ENCODE measurements at regions not wholly inside any gene's neighbourhood (a gene's known extent, or its start where the extent isn't known, plus 50 kb on each side); places are given as distances from the start of the nearest gene placed in this dataset.
"Not testable (repeated sequence)": the region's sequence is repeated elsewhere in the genome, so short reads cannot be mapped to it uniquely, and the experiment has no call there.

DNA sequence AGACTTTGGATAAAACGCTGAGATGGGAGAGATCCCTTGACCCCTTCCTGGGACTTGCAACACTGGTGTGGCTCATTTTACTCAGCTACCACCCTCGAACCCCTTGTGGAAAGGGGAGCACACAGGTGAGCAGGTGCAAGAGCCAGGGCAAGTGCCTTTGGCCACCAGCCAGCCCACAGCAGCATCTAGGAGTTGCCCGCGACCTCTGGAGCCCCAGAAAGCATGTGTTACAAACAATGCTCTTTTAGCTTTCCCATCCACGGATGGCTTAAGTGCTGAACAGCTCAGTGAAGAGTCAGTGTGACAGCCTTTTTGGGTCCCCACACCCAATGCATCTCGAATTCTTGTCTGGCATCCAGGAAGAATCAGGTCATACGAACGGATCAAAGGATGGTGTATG, 197.8 kb downstream of the MEMO1 start:
- no peak for DNase-seq (ENCODE audit: low spot score)

DNA sequence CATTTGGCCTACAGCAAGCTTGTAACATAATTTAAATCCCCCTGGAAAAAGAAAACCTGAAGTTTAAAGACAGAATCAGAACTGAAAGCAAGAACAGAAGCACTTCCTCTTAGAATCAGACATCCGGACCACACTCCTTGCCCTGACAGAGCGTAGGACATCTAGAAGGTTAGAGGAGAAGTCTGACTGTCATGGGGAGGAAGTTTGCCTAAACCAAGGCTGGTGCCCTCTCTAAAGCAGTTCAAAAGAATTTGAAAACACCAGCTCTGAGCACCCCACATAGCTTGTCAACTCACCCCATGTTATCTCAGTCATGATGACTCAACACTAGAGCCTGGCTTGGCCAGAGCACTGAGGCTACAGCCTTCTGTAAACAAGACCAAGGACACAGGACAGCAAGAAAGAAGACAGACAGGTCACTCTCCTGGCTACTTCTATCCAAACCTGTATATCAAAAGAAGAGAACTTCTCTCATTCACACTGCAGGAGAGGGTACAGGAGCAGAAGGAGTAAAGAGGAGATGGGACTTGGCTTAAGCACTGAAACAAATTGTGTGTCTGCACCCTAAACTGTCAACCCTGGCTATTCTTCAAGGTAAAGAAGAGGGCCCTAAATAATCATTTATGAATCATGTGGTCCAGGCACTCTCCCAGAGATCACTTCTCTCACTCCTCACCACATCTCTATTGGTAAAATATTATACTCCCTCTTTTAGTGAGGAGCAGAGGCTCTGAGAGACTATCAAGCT, 198.6 kb downstream of the MEMO1 start:
- DNase-seq (ENCODE audit: low spot score): peak; percentile 26

DNA sequence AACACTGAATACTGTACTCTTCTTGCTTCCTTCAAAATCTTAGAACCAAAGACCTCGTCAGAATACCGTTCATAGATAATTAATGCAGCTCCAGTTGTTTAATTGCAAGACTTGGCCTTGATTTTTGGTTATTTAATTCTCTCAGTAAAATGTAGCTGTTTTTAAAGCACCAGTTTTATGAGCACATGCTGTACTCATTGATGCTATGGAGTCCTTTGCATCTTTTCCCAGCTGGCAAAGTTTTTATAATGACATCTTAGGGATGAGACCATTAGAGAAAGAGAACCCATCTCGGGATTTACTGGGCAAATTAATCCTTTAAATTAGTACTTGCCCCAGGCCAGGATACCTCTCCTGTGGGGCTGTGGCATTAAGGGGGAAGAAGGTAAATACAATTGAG, 199.3 kb downstream of the MEMO1 start:
- no peak for DNase-seq (ENCODE audit: low spot score)

DNA sequence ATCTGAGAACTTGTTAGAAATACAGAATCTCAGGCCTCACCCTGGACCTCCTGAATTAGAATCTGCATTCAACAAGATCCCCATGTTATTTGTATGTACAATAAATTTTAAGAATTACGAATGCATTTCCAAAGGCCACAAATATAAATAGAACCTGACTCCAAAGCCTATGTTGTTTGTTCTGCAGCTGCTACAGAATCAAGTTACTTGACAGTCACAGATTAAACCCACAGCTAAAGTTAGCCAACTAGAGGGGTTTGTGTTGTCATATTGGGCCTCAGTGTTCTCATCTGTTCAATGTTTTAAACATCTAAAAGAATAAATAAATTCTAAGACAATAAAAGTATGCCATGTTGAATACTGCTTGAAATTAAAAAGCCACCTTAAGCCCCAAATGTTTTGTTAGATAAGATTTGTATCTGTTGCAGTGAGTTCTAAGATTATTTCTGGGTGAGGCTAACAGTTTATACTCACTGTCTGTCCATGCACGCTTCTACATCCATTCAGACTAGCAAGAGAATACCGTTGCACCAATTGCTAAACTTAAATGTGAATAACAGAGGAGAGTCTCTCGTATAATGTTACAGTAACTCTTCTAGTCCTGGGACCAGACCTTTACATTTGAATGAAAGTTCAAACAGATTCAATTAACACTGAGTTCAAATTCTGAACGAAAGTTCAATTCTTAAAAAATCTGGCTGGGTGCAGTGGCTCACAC, 200.4 kb downstream of the MEMO1 start:
- no peak for DNase-seq (ENCODE audit: low spot score)

DNA sequence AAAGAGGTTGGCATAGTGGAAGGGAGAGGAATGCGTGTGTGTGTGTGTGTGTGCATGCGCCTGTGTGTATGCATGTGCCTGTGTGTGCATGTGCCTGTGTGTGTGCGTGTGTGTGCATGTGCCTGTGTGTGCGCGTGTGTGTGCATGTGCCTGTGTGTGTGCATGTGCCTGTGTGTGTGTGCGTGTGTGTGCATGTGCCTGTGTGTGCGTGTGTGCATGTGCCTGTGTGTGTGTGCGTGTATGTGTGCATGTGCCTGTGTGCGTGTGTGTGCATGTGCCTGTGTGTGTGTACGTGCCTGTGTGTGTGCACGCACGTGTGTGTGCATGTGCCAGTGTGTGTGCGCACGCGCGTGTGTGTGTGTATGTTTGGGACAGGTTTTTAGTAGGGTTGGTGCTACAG, 205.1 kb downstream of the MEMO1 start:
- no peak for DNase-seq (ENCODE audit: low spot score)

DNA sequence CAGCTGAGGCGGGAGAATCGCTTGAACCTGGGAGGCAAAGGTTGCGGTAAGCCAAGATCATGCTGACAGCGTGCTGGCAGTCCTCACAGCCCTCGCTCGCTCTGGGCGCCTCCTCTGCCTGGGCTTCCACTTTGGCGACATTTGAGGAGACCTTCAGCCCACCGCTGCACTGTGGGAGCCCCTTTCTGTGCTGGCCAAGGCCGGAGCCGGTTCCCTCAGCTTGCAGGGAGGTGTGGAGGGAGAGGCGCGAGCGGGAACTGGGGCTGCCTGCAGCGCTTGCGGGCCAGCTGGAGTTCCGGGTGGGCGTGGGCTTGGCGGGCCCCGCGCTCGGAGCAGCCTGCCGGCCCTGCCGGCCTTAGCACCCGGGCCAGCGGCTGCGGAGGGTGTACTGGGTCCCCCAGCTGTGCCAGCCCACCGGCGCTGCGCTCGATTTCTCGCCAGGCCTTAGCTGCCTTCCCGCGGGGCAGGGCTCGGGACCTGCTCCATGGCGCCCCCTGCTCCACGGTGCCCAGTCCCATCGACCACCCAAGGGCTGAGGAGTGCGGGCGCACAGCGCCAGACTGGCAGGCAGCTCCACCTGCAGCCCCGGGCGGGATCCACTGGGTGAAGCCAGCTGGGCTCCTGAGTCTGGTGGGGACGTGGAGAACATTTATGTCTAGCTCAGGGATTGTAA, 207.2 kb downstream of the MEMO1 start:
- DNase-seq (ENCODE audit: low spot score): not testable (repeated sequence)

DNA sequence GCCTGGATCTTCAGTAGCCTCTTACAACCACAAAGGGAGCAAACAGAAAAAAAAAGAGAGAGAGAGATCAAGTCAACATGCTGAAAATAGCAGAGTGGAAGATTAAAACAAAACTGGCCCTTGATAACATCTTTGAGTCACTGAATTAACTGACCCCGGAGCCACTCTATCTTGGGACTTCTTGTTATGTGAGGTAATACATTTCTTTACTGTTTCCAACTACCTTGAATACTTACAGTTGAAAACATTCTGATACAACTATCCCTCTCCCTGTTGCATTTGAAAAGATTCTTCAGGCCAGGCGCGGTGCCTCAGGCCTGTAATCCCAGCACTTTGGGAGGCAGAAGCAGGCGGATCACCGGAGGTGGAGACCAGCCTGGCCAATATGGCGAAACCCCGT, 208.1 kb downstream of the MEMO1 start:
- DNase-seq (ENCODE audit: low spot score): no peak

DNA sequence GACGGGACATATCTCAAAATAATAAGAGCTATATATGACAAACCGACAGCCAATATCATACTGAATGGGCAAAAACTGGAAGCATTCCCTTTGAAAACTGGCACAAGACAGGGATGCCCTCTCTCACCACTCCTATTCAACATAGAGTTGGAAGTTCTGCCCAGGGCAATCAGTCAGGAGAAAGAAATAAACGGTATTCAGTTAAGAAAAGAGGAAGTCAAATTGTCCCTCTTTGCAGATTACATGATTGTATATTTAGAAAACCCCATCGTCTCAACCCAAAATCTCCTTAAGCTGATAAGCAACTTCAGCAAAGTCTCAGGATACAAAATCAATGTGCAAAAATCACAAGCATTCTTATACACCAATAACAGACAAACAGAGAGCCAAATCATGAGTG, 211.5 kb downstream of the MEMO1 start:
- not testable (repeated sequence) for DNase-seq (ENCODE audit: low spot score)

DNA sequence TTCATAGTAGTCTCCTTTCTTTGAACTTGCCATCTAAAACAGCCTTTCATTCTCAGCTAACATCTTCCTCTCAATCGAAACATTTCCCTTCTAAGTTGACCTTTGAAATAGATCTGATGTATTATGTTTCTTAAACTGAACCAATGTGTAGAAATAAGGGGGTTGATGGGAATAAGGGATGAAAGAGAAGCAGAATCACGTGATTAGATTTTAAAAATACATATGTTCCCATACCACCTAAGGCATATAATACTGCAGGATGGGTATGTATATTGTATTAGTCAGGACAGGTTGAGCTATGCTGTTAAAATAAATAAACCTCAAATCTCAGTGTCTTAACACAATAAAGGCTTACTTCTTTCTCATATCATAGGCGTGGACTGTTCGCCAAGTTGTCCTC, 207.5 kb upstream of the SRD5A2 start:
- DNase-seq (ENCODE audit: low spot score): no peak

DNA sequence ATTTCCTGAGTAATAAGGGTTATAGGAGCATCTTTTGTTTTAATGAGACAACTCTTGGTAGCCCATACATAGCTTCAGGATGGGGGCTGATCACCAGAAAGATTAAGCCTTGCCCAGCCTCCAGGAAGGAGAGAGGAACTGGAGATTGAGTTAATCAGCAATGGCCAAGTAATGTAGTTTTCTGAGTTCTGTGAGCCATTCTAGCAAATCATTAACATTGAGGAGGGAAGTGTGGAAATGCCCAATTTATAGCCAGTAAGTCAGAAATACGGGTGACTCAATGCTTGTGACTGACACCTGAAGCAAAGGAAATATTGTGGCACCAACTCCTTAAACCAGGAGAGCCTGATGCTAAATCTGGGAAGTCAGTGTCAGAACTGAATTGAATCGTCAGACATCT, 205.1 kb upstream of the SRD5A2 start:
- DNase-seq (ENCODE audit: low spot score): no peak

DNA sequence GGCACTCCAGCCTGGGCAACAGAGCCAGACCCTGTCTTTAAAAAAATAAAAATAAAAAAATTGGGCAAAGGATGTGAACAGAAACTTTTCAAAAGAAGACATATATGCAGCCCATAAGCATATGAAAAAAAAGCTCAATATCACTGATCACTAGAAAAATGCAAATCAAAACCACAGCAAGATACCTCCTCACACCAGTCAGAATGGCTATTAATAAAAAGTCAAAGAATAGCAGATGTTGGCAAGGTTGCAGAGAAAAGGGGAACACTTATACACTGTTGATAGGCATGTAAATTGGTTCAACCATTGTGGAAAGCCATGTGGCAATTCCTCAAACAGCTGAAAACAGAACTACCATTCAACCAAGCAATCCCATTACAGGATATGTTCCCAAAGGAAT, 204.1 kb upstream of the SRD5A2 start:
- no peak for DNase-seq (ENCODE audit: low spot score)

DNA sequence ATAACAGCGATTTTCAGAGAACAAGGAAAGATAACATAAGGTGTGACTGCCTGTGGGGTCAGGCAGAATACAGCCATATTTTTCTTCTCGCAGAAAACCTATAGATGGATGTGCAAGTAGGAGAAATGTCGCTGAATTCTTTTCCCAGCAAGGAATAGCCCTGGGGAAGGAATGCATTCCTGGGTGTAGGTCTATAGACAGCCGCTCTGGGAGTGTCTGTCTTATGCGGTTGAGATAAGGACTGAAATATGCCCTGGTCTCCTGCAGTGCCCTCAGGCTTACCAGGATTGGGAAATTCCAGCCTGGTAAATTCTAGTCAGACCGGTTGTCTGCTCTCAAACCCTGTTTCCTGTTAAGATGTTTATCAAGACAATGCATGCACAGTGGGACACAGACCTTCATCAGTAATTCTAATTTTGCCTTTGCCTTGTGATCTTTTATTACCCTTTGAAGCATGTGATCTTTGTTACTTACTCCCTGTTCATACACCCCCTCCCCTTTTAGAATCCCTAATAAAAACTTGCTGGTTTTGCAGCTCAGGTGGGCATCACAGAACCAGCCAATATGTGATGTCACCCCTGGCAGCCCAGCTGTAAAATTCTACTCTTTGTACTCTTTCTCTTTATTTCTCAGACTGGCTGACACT, 202.8 kb upstream of the SRD5A2 start:
- DNase-seq (ENCODE audit: low spot score): not testable (repeated sequence)

DNA sequence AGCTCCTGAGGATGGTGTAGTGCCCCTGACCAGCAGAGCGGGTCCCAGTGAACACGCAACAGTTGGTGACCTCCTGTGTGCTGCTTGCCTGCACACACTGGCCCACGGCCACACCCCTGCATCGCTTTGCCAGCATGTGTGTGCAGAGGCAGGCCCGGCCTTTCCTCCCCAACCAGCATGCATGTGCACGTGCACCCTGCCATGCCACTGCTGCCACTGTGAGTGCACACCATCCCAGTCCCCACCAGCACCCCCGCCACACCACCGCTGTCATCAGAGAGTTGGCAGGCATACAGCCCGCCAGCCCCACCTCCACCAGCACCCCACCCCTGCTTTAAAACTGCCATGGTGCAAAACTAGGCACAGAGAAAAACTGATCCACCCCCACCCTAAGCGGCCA, 197.4 kb upstream of the SRD5A2 start:
- DNase-seq (ENCODE audit: low spot score): no peak

DNA sequence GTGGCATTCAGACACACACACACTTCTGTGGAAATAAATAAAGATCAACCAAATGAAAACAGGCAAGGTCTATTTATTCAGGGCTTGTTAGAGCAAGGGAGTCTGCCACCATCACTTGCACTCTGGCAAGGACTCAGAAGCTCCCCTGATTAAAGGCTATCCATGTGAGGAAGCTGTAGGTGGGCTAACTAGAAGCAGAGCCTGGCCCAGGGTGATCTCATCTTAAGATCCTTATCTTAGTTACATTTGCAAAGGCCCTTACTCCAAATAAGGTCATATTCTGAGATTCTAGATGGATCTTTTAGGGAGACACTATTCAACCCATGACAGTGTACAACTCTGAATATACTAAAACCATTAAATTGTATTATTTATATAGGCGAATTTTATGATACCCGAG, 190.0 kb upstream of the SRD5A2 start:
- no peak for DNase-seq (ENCODE audit: low spot score)

DNA sequence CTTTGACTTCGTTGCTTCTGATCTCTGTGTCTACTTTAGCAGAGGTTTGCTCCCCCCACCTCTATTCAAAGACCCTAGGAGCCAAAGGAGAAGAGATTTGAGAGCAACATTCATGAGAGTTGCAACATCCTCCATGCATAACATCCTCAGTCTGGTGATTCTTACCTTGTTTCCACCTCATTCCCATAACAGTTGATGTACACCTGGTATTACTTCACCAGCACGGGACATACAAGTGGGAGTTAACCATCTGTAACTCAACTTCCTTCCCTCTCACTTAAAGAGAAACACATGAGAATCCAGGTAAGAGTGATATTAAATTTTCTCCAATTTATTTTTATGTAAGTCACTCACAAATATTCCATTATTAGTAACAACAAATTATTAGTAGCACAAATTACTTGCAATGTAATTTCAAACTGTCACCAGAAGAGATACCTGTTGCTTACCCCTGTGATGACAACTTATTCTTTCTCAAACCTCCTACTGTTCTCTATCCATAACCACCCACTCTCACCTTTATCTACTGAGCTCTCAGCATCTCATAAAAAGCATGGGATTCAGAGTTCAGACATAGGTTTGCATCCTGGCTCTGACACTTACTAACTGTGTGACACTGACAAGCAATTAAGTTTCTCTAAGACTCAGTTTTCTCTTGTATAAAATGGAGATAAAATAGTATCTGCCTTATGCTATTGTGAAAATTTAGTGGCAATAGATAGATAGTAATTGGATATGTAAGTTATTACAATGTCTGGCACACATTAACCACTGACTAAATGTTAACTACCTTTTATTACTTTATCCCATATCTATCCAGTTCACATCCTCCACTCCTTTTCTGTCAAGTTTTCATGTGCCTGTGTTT, 184.6 kb upstream of the SRD5A2 start:
- no peak for DNase-seq (ENCODE audit: low spot score)

DNA sequence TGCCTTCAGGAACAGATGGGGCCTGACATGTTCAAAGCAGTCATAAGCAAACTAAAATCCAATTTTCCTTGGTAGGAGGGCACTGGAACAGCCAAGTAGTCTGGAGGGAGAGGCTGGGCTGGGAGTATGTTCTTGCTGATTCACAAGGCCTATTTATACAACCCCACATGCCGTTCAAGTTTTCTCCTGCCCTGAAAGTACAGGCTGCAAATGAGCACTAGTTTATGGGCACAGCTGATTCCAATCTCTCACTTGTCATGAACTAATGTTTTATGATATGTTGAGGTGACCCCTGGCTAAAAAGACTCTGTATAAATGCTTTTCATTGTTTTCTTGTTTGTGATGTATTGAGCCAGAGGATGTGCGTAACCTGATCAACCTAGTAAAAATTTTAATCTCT, 183.4 kb upstream of the SRD5A2 start:
- no peak for DNase-seq (ENCODE audit: low spot score)

DNA sequence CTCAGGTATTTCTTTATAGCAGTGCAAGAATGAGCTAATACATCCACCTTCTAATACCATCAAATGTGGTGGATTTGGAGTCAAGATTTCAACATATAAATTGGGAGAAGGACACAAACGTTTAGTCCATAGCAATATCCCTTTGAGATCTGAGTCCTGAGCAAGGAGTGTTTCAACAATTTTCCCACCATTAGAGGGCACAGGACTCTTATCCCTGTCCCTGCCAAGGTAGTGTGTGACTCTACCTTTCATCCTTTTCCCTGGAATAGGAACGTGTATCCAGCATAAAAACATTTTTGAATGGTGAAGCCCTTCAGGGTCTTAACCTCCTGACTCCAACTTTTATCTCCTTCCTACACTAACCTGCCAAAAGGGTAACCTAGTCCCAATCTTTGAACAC, 181.3 kb upstream of the SRD5A2 start:
- no peak for DNase-seq (ENCODE audit: low spot score)

DNA sequence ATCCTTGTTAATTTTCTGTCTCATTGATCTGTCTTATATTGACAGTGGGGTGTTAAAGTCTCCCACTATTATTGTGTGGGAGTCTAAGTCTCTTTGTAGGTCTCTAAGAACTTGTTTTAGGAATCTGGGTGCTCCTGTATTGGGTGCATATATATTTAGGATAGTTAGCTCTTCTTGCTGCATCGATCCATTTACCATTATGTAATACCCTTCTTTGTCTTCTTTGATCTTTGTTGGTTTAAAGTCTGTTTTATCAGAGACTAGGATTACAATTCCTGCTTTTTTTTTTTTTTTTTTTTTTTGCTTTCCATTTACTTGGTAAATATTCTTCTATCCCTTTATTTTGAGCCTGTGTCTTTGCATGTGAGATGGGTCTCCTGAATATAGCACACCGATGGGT, 176.6 kb upstream of the SRD5A2 start:
- DNase-seq (ENCODE audit: low spot score): not testable (repeated sequence)

DNA sequence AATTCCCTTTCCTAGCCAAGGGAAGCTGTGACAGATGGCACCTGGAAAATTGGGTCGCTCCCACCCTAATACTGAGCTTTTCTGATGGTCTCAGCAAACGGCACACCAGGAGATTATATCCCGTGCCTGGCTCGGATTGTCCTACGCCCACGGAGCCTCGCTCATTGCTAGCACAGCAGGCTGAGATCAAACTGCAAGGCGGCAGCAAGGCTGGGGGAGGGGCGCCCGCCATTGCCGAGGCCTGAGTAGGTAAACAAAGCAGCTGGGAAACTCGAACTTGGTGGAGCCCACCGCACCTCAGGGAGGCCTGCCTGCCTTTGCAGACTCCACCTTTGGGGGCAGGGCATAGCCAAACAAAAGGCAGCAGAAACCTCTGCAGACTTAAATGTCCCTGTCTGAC, 168.0 kb upstream of the SRD5A2 start:
- not testable (repeated sequence) for DNase-seq (ENCODE audit: low spot score)

DNA sequence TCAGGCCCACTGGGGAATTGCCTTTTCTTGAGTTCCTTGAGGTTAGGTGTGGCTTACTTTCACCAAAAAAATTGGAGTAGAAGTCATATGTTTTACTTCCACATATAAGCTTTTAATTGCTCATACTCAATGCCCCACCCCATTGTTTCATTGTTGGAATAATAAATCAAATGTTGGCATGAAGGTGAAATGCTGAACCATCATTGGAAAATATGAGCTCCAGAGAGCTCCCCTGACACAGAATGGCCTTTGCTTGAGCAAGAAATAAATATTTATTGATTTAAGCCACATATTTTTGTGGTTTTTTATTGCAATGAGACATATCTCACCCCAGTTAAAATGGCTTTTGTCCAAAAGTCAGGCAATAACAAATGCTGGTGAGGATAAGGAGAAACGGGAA, 167.3 kb upstream of the SRD5A2 start:
- no peak for DNase-seq (ENCODE audit: low spot score)

DNA sequence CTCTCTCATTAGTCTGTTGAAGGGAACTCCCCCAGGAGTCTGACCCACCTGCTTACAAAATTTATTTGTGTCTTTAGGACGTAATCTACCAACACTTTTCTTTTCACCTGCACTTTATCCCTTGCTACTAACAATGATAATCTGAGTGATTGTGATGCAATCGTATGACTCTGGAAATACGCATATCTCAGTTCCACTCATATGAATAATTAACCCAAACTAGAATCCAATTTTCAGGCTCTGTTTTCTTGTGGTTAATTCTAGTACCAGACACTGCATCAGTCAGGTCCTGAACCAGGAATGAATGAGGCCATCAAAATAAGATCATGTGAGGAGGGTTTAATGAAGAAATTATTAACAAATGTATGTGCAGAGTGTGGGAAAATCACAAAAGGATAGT, 158.4 kb upstream of the SRD5A2 start:
- no peak for DNase-seq (ENCODE audit: low spot score)
